ENCODE measurements at regions not wholly inside any gene's neighbourhood (a gene's known extent, or its start where the extent isn't known, plus 50 kb on each side); places are given as distances from the start of the nearest gene placed in this dataset.

DNA sequence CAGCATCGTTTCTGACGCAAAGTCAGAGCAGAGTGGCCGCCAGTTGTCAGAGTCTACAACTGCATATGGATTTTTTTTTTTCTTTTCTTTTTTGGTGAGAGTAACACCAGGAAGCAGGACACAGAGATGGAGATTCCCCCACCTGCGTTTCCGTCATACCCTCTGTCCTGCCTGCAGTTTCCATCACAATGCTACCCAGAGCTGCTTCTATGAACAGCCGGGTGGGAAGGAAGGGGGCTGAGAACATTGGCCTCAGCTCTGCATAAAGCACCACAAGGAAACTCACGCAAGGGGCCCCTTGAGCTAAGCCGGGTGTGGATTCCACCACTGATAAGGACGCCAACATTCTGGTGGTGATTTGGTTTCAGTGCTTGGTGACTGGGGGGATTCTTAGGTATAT, 183.5 kb upstream of the AFDN start:
- Histone ChIP-seq H3K4me3 (ENCODE audit: low read length) (no peak overlapping the region), H3K9me2 (ENCODE audit: insufficient read depth, low read length) (no peaks in the 10 kb centered on the region), H3K79me2 (replicated peaks; ENCODE audit: insufficient read depth, low read length) (no peaks in the 10 kb centered on the region), H3K4me2 (ENCODE audit: low read length) (no peak overlapping the region), H4K20me1 (ENCODE audit: insufficient read depth) (no peaks in the 10 kb centered on the region), H3K9me3 (ENCODE audit: low read length) (no peaks in the 10 kb centered on the region), H3K36me3 (ENCODE audit: insufficient read depth, low read length) (no peaks in the 10 kb centered on the region), H3K27me3 (ENCODE audit: insufficient read depth, low read depth, low read length) (no peaks in the 10 kb centered on the region), H3K9ac (ENCODE audit: low read length) (no peak overlapping the region), H3F3A (ENCODE audit: insufficient read depth, low read length, poor library complexity, severe bottlenecking) (no peaks in the 10 kb centered on the region), H3K27ac (ENCODE audit: low read length) (no peak overlapping the region), H2AFZ (ENCODE audit: low read depth, low read length) (no peak overlapping the region)
- TF ChIP-seq, protein P1, sequence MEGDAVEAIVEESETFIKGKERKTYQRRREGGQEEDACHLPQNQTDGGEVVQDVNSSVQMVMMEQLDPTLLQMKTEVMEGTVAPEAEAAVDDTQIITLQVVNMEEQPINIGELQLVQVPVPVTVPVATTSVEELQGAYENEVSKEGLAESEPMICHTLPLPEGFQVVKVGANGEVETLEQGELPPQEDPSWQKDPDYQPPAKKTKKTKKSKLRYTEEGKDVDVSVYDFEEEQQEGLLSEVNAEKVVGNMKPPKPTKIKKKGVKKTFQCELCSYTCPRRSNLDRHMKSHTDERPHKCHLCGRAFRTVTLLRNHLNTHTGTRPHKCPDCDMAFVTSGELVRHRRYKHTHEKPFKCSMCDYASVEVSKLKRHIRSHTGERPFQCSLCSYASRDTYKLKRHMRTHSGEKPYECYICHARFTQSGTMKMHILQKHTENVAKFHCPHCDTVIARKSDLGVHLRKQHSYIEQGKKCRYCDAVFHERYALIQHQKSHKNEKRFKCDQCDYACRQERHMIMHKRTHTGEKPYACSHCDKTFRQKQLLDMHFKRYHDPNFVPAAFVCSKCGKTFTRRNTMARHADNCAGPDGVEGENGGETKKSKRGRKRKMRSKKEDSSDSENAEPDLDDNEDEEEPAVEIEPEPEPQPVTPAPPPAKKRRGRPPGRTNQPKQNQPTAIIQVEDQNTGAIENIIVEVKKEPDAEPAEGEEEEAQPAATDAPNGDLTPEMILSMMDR (IDR thresholded peaks at IDR 0.05; ENCODE audit: poor library complexity, severe bottlenecking), result no peak
- TF ChIP-seq, protein P2, sequence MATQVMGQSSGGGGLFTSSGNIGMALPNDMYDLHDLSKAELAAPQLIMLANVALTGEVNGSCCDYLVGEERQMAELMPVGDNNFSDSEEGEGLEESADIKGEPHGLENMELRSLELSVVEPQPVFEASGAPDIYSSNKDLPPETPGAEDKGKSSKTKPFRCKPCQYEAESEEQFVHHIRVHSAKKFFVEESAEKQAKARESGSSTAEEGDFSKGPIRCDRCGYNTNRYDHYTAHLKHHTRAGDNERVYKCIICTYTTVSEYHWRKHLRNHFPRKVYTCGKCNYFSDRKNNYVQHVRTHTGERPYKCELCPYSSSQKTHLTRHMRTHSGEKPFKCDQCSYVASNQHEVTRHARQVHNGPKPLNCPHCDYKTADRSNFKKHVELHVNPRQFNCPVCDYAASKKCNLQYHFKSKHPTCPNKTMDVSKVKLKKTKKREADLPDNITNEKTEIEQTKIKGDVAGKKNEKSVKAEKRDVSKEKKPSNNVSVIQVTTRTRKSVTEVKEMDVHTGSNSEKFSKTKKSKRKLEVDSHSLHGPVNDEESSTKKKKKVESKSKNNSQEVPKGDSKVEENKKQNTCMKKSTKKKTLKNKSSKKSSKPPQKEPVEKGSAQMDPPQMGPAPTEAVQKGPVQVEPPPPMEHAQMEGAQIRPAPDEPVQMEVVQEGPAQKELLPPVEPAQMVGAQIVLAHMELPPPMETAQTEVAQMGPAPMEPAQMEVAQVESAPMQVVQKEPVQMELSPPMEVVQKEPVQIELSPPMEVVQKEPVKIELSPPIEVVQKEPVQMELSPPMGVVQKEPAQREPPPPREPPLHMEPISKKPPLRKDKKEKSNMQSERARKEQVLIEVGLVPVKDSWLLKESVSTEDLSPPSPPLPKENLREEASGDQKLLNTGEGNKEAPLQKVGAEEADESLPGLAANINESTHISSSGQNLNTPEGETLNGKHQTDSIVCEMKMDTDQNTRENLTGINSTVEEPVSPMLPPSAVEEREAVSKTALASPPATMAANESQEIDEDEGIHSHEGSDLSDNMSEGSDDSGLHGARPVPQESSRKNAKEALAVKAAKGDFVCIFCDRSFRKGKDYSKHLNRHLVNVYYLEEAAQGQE (IDR thresholded peaks at IDR 0.05; ENCODE audit: borderline replicate concordance), result no peak
- TF ChIP-seq RAD21 (conservative IDR thresholded peaks at IDR 0.05) (no peak), POLR2AphosphoS5 (IDR thresholded peaks at IDR 0.05) (no peak), TAF1 (IDR thresholded peaks at IDR 0.05; ENCODE audit: low read depth) (no peak), SMC3 (conservative IDR thresholded peaks at IDR 0.05; ENCODE audit: poor library complexity) (no peak), EZH2 (IDR thresholded peaks at IDR 0.05; ENCODE audit: borderline replicate concordance, insufficient read depth, low read length, poor library complexity, severe bottlenecking) (no peak), MXI1 (conservative IDR thresholded peaks at IDR 0.05; ENCODE audit: poor library complexity, severe bottlenecking) (no peak), EP300 (conservative IDR thresholded peaks at IDR 0.05; ENCODE audit: poor library complexity, severe bottlenecking) (no peak)

DNA sequence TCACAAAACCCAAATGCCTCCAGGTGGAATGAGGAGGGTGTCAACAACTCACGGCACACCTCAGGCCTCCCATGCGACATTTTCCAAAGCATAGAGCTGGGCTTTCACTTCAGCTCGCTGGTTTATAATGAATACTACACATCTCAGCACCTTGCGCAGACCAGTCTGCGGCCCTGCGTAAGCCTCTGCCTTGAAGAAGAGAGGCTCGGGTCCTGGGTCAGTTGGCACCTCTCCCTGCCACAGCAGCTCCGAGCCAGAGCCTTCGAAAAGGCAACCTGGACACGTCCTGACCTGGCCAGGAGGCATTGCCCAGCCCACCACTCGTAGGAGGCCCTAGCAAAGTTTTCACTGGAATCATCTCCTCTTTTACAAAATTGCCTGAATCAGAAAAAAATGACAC, 183.0 kb upstream of the AFDN start:
- no peak overlapping the region for H2AFZ ChIP-seq (ENCODE audit: low read depth, low read length)

More for the DNA sequence above, 183.0 kb upstream of the AFDN start:
- H3K4me2 ChIP-seq (ENCODE audit: low read length), result no peak overlapping the region
- H3K9me2 ChIP-seq (ENCODE audit: insufficient read depth, low read length), result no peaks in the 10 kb centered on the region
- no peaks in the 10 kb centered on the region for H3K27me3 ChIP-seq (ENCODE audit: insufficient read depth, low read depth, low read length)
- no peaks in the 10 kb centered on the region for H3K79me2 ChIP-seq (replicated peaks; ENCODE audit: insufficient read depth, low read length)
- no peak overlapping the region for H3K9ac ChIP-seq (ENCODE audit: low read length)
- H3K9me3 ChIP-seq (ENCODE audit: low read length), result no peaks in the 10 kb centered on the region
- no peak overlapping the region for H3K4me3 ChIP-seq (ENCODE audit: low read length)
- TF ChIP-seq MXI1 (conservative IDR thresholded peaks at IDR 0.05; ENCODE audit: poor library complexity, severe bottlenecking) (no peak), SMC3 (conservative IDR thresholded peaks at IDR 0.05; ENCODE audit: poor library complexity) (no peak), EZH2 (IDR thresholded peaks at IDR 0.05; ENCODE audit: borderline replicate concordance, insufficient read depth, low read length, poor library complexity, severe bottlenecking) (no peak), POLR2AphosphoS5 (IDR thresholded peaks at IDR 0.05) (no peak), TAF1 (IDR thresholded peaks at IDR 0.05; ENCODE audit: low read depth) (no peak), EP300 (conservative IDR thresholded peaks at IDR 0.05; ENCODE audit: poor library complexity, severe bottlenecking) (no peak), RAD21 (conservative IDR thresholded peaks at IDR 0.05) (no peak)
- TF ChIP-seq, protein P2 (IDR thresholded peaks at IDR 0.05; ENCODE audit: borderline replicate concordance), result no peak
- TF ChIP-seq, protein P1 (IDR thresholded peaks at IDR 0.05; ENCODE audit: poor library complexity, severe bottlenecking), result no peak
- H3K36me3 ChIP-seq (ENCODE audit: insufficient read depth, low read length), result no peaks in the 10 kb centered on the region
- no peaks in the 10 kb centered on the region for H4K20me1 ChIP-seq (ENCODE audit: insufficient read depth)
- no peaks in the 10 kb centered on the region for H3F3A ChIP-seq (ENCODE audit: insufficient read depth, low read length, poor library complexity, severe bottlenecking)
- no peak overlapping the region for H3K27ac ChIP-seq (ENCODE audit: low read length)
